GM12891 (cell line): ENCODE measurements at regions not wholly inside any gene's neighbourhood (a gene's known extent, or its start where the extent isn't known, plus 50 kb on each side); places are given as distances from the start of the nearest gene placed in this dataset.

ENCODE experiments used
- DNase-seq: peaks from one replicate; pipeline ENCODE4 v3.0.0; 2011; ENCODE audit warnings: low spot score; ENCODE audit not compliant: insufficient read length
- FAIRE-seq: peaks from 2 replicates; lab custom pipeline; 2011; peaks lifted over from hg19 to GRCh38; lab: Jason Lieb, UNC
- PAX5 ChIP-seq: IDR thresholded peaks from 2 replicates; pipeline ENCODE4 v1.6.1; 2011; ENCODE audit warnings: low read length, moderate library complexity, mild to moderate bottlenecking; ENCODE audit not compliant: insufficient read depth, severe bottlenecking
- POLR2A ChIP-seq: IDR thresholded peaks from 2 replicates; pipeline ENCODE4 v1.6.1; 2011; ENCODE audit warnings: low read depth, low read length, control low read depth
- POLR2AphosphoS5 ChIP-seq: IDR thresholded peaks from 2 replicates; pipeline ENCODE4 v1.6.1; 2011; ENCODE audit warnings: low read depth, low read length, control low read depth
- POU2F2 ChIP-seq: IDR thresholded peaks from 2 replicates; pipeline ENCODE4 v1.6.1; 2011; ENCODE audit warnings: low read depth, mild to moderate bottlenecking, control low read depth, low read length, moderate library complexity
- SPI1 ChIP-seq: IDR thresholded peaks from 2 replicates; pipeline ENCODE4 v1.6.1; 2011; ENCODE audit warnings: low read depth, low read length, control low read depth
- TAF1 ChIP-seq: IDR thresholded peaks from 2 replicates; pipeline ENCODE4 v1.6.1; 2011; ENCODE audit warnings: low read depth, low read length, control low read depth

DNA sequence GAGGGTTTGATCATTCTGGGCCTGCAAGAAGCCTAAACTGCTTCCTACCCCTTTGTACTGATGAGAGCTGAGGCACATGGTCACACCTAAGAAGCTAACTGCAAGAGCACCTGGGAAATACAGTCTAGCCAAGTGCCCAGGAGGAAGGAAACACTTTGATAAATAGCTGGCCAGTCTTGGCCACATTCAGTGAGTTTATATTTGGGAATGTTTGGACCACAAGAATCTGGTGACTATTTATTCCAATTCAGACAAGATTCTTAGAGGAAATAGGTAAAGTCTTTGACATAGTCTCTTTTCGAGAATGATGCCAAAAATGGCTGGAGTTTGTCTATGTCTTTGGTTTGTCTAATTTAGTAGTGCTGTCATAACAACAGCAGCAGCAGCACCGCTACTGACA, 213.6 kb downstream of the KIF20B start:
- TF ChIP-seq POU2F2 (no peak), POLR2A (no peak), SPI1 (no peak), PAX5 (no peak), POLR2AphosphoS5 (no peak), TAF1 (no peak)
- DNase-seq = no peak
- no peak for FAIRE-seq

DNA sequence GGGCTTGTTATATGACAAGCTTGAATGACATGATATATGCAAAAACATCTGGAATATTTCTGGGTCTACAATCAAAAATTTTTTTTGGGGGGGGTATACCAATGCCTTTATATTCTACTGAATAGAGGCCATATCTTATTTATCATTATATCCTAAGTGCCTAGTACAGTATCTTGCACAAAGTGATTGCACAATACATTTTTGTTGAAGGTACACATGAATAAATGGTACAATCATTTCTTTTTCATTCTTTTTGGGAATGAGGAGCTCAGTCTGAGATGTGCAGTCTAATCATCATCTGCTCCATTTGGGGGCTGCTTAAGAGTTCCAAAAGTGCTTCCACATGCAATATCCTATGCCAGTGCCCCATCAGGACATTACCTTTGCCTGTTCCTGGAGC, 214.6 kb downstream of the KIF20B start:
- no peak for FAIRE-seq
- TF ChIP-seq POLR2AphosphoS5 = no peak
- DNase-seq = no peak

DNA sequence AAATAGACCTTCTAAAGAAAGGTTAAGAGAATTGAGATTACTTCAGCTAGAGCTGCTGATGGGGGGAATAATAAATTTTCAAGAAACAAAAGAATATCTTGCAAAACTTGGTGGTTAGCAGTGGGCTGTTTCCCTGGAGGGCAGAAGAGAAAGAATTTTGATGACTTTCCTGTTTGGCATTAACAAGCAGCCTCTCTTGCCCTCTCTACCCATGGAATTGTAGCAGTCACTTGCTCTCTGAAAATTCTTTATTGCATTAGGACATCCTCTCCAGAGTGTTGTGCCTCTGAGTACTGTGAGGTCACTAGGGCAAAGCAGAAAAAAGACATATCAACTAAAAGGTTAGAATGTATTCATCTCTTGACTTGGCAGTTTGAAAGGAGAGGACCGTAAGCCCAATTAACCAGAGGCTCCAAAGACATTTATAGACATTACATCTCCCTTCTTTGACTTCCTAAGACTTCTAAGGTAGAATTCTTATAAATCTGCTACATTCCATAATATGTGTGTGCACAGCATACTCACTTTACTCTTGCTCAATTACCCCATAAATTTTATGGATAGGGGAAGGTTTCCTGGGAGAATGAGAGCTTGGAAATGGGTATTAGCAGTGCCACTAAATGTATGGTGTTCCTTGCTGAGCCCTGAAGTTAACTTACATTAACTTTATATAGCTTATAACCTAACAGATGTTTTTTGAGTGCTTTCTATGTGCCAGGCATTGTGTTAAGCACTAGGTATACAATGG, 215.3 kb downstream of the KIF20B start:
- FAIRE-seq (no peak), DNase-seq (no peak)
- TF ChIP-seq POLR2A = no peak
- TF ChIP-seq TAF1 = no peak
- TF ChIP-seq SPI1 = no peak
- TF ChIP-seq POU2F2 = no peak
- TF ChIP-seq POLR2AphosphoS5 = no peak
- TF ChIP-seq PAX5 = no peak

DNA sequence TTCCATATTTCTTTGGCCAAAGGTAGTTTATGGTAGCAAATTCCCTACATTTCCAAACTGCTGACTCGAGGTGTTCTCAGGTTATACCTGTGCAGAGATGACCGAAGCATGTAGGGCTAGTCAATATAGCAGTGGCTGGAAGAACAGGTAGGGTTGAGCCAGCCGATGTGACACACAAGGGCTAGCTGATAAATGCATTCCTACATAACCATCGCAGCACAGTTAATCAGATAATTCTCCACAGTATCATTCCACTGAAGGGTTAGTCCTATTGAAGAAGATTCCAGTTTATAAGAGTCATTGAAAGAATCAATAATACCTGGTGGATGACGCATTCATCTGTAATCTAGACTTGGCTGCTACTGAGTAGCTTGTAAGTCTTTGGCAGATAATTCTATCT, 220.0 kb downstream of the KIF20B start:
- FAIRE-seq = no peak
- DNase-seq = no peak
- TF ChIP-seq PAX5 (no peak), TAF1 (no peak), POLR2A (no peak)

DNA sequence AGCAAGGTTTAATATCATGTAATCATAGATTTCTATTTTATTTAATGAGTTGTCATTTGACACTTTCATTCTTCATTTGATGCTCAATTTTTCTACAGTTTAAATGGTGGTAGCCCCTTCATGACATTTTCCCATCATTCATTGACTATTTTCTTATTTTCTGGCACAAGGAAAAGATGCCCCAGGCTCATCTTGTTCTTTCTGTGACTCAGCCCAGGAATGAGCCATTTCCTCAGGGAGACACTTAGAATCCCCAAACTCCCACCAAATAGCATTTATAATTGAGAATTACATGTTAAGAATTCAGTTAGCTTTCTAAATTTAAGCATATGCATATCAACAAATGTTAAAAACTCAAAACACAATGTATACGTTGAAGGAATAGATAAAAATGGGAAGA, 222.3 kb downstream of the KIF20B start:
- TF ChIP-seq POLR2AphosphoS5 = no peak
- no peak for TF ChIP-seq PAX5
- FAIRE-seq (no peak), DNase-seq (no peak)

DNA sequence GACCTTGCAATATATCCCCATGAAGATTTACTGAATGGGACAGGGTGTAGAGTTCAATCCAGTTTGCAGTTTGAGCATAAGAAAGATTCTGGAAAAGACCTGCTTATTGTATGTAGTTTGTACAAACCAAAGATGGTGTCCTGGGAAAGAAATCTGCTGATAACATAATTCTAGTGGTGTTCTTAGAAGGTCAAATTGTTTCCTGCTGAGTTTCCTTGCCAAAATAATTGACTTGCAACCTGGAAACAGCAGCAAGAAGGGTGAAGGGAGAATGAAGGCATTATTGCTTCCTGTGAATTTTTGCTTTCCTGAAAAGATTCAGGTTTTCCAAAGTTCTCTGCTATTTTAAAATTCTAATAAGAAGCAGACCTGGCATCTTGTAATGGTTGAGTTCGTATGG, 222.9 kb downstream of the KIF20B start:
- DNase-seq (no peak), FAIRE-seq (no peak)
- no peak for TF ChIP-seq POLR2A
- no peak for TF ChIP-seq SPI1
- no peak for TF ChIP-seq TAF1
- TF ChIP-seq PAX5 = no peak
- no peak for TF ChIP-seq POU2F2
- TF ChIP-seq POLR2AphosphoS5 = no peak

DNA sequence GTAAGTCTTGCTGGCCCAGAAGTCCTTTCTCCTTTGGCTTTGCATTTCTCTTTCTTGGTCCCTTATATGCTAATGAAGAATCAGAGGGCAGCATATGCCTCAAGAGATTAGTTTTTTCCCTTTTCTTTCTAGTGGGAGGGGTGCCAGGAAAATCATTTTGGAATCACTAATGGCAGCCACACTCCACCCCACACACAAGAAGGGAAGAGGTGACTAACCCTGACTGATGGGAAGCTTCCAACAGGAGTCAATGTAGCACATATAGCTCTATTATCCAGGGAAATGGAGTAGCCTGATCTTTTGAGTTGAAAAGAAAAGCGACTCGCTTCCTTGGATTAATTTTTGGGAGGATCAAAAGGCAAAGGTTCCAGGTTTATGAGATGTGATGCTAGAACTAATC, 225.3 kb downstream of the KIF20B start:
- no peak for TF ChIP-seq SPI1
- no peak for TF ChIP-seq POLR2AphosphoS5
- no peak for TF ChIP-seq PAX5
- TF ChIP-seq TAF1 = no peak
- TF ChIP-seq POU2F2 = no peak
- TF ChIP-seq POLR2A = no peak
- DNase-seq = no peak
- FAIRE-seq = no peak

DNA sequence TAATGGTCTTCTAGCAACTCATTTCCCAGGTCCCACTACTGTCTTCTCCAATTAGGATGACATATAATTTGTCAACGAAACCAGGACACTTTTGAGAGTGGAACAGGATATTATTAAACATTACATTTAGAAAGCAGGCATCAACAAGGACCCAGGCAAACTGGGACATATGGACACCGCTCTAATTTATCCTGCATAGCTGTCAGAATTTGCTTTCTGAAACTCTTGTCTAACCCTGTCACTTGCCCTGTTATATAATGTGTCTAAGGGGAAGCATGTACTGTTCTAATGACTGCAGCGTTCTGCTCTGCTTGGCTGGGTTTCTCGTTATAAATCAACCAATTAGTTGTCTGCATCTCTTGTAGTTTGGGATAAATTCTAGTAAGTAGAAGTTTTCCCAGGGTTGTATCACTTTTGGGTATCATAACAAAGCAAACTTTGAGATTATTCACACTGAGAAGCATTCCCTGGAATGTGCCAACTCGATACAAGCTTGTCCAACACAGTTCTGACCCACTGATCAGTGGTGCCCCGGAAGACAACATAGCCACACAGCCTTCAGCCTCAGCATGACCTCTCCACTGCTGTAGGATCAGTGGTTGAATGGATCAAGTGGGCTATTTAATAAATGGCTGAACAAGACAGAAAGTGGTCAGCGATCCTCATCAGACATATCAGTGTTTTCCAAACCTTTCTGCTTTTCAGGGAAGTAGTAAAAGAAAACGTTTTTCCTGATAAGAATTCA, 228.1 kb downstream of the KIF20B start:
- DNase-seq (no peak), FAIRE-seq (no peak)
- TF ChIP-seq PAX5 (peak; percentile 36), TAF1 (no peak)

DNA sequence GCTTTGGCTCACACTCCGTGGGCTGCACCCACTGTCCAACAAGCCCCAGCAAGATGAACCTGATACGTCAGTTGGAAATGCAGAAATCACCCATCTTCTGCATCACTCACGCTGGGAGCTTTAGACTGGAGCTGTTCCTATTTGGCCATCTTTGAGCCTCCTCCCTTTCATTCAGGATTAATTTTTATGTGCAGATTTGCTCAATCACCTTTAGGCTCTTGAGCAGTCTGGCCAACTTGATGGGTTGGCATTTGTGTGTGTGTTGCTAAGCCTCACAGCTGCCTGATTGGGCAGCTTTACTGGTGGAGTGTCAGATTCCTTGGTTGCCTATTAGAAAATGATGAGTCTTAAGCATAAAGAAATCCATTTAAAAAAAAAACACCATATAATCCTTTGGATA, 236.1 kb downstream of the KIF20B start:
- DNase-seq (no peak), FAIRE-seq (no peak)
- TF ChIP-seq POU2F2 = no peak
- TF ChIP-seq SPI1 = no peak
- no peak for TF ChIP-seq TAF1
- TF ChIP-seq POLR2AphosphoS5 = no peak
- TF ChIP-seq PAX5 = no peak
- TF ChIP-seq POLR2A = no peak

DNA sequence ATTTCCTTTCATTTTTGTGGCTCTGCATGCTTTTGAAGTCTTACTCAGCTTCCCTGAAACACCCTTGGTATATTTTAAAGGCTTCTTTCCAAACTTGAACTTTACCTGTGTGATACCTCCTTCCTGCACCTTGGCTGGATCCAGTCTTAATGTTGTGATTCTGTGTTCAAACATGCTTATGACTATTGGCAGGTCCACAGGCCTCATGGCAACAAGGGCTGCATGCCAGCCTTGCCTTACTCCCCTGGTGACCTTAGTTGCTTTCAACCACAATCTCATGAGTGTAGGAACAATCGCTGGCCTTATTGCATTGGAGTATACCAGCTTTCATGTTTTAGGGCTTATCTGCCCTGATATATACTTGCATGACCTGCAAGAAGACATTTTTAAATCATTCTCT, 238.7 kb downstream of the KIF20B start:
- TF ChIP-seq POU2F2 (no peak), PAX5 (no peak), TAF1 (no peak), POLR2AphosphoS5 (no peak), SPI1 (no peak), POLR2A (no peak)
- FAIRE-seq (no peak), DNase-seq (no peak)
